Stromal cell of bone marrow (primary cell): ENCODE measurements at regions not wholly inside any gene's neighbourhood (a gene's known extent, or its start where the extent isn't known, plus 50 kb on each side); places are given as distances from the start of the nearest gene placed in this dataset.

ENCODE experiments used
- DNase-seq: peaks from one replicate; pipeline ENCODE4 v3.0.0-alpha.2; 2012; ENCODE audit warnings: low read depth

DNA sequence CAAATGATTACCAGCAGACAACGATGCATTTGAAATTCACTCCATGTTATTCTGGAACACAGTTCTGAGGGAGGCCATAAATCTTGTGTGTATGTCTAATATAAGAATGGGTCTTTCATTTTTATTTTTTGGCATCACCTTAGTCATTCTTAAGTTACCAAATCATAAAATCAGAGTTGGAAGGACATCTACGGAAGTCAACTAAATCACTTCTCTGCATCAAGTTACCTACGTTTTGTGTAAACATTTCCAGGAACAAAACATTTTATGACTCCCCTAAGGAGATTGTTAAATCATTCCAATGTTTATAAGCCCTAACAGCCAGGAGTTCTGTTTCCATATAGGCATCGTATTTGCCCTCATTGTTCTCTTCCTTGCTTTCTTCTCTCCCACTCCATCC lies 378.2 kb downstream of the FAM170A start:
- no peak for DNase-seq

DNA sequence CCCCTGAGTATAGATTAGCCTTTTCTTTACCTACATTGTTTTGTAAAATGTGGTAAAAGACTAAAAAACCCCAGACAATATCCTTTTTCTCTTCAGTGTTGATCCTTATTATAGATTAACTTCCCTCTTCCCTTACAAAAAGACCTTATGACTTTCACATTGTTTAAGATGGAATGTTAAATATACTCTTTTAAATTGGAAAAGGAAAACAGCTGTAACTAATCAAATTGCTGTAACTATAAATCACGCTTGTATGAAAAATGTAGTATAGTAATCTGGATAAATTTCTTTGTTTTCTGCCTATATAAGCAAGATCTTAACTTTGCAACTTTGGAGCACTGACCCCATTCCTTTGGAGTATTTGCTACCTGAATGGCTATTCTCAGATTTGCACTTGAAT lies 383.1 kb downstream of the FAM170A start:
- DNase-seq = no peak

DNA sequence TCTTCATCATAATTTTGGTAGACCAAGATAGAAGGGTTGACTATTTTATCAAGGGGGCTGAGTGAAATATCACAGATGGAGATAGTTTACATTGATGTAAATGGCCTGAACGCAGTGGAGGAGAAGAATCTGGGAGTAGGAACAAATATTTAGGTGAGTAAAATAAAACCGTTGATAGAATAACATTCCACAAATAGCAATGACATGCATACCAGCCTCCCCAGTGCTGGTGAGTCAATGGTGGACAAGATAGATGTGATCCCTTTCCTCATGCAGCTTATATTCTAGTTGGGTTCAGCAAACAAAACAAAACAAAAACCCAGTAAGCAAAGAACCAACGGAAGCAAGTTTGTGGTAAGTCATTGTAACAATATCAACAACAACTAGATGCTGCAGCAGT lies 385.2 kb downstream of the FAM170A start:
- no peak for DNase-seq

DNA sequence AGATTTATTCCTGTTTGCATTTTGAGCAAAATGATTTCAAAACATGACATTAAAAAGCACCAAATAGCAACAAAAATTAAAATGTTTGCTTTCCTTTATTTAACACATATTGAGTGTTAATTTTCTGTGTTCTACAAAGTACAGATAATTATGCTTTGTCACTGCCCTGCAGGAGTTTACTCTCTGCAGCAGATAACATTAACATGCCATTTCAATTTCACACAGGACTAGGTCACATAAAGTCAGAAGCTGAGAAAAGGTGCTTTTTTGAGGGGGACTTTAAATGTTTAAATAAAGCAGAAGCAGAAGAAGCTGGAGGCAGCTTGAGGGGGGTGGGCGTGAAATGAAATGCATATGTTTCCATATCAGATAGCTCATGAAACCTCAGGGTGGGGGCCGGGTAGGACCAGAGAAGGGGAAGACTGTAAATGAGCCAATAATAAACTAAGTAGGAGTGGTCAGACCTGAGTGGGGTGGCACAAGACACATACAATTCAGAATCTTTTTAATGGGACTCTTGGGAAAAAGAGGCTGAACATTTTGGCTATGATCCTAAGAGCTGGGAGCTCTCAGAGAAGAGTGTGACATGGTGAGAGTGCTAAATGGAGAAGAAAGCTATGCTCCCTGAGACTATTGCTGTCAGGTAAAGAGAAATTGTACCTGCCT lies 387.5 kb downstream of the FAM170A start:
- DNase-seq = no peak

DNA sequence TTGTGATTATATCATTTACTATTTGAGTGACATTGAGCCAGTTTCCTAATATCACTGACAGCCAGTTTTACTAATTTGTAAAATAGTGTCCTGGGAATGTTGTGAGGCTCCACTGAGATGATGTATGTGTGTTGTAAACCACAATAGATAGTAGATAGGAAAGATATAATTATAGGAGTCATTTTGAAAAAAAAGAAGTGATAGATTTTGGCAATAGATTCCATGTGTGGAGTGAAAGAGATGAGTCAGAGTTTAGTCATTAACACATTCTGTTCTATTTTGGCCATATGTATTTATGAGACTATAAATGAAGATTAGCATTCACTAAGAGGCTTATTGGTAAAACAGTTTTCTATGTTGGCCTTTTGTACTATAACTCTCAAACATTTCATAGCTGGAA lies 388.2 kb downstream of the FAM170A start:
- peak; percentile 2 for DNase-seq

DNA sequence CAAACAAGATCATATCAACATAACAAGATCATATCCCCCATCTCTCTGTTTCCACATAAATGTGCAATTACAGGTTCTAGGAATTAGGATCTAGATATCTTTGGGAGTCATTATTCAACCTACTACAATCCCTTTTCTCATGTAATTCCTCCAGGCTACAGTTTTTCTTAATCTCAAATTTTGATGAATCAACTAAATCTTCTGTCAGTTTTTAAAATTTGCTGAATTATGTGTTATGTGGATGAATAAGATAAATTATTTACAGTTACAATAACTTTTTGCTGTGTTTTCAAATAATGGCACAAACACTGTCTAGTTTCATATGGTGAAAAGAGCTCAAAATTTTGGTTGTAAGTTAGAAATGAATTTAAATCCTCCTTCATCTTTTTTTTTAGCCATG lies 405.8 kb downstream of the FAM170A start:
- DNase-seq = no peak

DNA sequence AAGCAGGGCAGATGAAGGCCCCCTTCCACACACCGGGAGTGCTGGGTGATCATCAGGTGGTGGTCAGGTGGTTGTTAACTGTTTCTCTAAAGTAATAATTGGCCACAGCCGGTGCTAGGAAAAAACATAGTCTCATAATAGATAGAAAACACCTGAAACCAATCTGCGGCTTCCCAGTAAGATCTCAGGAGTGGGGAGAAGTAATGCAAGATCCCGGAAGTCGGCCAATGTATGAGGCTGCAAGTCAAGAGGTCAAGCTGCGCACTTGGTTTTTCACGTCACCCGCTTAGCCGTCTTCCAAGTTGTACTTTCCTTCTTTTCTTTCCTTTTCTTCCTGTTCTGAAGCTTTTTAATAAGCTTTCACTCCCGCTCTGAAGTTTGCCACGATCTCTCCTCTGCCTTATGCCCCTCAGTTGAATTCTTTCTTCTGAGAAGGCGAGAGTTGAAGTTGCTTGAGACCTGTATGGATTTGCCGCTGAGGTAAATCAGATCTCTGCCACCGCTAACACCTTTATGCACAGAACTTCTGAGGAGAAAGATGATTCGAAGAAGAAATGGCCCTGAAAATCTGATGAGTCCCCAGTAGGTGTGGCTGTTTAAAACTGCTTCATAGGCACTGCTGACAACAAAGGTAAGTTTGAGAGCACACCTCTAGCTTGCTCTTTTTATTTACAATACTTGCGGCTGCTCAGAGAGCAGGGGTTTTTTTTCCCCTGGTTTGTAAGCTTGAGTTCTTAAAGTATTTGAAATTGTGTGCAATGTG lies 406.6 kb downstream of the FAM170A start:
- no peak for DNase-seq

DNA sequence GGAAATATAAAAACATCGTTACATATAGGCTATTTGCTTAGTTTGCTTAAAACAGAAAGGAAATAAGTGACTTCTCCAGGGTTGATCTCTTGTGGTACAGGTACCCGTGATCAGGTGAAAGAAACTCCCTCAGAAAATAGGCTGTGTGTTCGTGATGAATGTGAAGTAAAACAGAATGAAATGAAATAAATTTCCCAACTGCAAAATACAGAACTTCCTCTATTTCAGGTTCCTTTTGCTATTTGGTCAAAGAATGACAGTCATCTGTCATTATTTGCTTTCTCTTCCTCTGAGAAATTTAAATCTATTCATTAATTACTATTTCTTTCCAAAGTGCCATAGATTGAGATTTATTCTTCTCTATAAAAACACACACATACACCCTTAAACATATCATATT lies 408.1 kb downstream of the FAM170A start:
- DNase-seq = no peak

DNA sequence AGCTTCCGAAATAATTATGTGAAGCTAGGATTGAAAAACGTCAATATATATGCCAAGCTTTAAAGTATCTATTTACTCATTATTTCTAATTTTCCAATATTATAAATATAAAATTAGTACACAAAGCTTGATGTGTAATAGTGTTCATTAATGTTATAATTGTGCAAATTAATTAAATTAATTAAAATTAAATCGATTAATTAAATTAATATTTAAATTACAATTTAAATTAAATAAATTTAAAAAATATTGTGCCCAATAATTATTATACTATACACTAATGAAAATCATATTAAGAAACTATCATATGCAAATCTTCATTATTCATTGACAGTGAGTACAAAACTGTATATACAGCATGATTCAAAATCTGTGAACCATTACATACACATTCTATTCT lies 409.8 kb downstream of the FAM170A start:
- DNase-seq = no peak

DNA sequence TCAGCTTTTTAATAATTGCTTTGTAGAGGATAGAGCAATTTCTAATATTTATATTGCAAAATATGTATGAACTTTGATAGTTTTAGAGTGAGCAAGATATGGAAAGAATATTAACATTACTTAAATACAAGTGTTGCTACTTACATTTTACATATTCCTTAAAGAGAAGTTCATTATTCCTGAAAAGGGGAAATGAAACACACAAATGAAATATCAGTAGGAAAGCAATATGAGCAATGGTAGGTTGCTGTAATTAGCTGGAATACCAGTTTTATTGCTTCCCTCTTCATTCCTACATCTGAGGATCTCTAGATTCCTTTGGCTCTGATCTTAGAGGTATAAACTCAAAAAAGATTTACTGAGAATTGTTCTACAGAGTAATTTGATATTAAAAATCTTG lies 414.1 kb downstream of the FAM170A start:
- DNase-seq = no peak

DNA sequence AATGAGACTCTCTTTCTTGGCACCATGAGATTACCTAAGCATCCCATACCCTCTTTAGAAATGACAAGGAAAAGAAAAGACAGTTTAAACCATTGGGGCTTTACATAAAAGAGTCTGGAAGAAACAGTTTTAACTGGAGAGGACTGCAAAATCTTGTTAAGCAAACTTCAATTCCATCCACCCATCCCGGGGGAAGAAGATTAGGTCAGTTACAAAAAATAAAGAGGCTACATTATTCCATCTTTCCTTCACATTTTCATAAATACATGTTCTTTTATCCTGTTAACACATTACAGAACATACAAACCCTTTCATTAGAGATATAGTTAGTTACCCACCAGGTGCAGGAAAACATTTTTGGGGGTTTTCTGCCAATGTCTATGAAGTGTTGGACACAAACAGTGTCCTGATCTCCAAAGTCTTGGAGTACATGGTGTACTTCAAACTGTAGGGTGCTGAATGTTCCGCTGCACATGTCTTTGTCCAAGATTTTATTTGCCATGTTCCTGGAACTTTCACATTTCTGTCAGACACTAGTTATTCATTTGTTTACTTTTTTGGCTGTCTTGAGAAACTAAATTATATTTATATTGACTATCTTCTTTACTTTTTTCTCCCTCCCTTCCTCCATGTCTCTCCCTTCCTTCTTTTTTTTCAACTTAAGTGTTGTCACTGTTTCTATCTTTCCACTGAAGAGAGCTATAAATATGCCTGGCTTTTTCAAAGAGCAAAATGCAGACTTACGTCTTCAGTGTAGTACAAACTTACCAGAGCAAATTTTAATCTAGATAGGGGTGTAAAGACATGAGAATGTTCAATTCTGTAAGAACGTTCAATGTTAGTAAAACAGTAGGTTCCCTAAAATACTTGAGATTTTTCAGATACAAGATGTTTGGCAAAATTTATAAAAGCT lies 410.9 kb upstream of the PRR16 start:
- DNase-seq = no peak

DNA sequence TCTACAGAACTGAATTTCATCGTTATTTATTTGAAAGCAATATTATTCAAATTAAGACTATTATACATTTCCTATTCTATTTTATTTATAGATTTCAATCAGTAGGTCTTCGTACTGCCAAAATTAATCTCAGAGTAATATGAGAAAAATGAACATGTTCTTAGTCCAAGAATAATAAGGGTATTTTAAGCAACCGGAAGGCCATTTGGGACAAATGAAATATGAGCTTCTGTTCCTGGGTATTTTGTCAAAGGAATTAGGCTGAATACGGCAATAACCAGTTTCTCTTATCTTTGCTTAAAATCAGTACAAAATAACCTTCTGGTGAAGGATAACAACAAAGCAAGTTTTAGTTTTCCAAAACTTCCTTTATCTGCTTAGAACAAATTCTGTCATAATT lies 410.3 kb upstream of the PRR16 start:
- DNase-seq = peak; percentile 27

DNA sequence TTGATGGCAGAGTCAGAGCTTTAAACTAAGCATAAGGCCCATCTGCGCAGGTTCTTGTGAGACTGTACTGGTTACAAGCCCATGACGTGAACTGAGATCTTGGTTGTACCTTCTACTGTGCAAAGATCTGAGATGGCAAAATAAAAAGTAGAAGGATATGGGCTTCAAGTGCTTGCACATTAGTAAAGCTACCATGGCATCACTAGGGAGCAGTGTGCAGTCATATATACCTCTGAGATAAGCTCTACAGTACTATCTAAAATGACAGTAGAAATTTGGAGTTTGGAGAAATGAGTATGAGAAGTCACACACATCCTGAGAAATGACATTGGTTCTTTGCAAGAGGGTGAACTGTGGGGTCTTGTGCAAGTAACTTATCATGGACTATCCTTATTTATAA lies 408.2 kb upstream of the PRR16 start:
- DNase-seq = peak; percentile 59

DNA sequence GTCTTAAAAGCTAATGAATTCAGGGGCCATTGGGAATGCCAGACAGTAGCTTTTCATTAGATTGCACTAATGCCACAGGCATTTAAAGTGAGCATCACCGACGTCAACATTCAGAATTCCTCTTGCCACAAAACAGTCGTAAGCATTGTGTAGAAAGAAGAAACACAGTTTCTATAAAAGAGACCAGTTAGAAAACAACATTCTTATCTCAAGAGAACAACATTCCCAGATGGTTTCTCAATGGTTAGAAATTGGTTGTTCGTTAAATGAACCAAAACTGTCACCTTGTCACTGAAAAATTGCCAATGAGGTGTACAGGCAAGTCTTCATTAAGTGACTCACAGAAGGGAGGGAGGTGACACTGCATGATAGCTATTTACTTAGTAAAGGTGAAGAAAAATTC lies 401.6 kb upstream of the PRR16 start:
- no peak for DNase-seq

DNA sequence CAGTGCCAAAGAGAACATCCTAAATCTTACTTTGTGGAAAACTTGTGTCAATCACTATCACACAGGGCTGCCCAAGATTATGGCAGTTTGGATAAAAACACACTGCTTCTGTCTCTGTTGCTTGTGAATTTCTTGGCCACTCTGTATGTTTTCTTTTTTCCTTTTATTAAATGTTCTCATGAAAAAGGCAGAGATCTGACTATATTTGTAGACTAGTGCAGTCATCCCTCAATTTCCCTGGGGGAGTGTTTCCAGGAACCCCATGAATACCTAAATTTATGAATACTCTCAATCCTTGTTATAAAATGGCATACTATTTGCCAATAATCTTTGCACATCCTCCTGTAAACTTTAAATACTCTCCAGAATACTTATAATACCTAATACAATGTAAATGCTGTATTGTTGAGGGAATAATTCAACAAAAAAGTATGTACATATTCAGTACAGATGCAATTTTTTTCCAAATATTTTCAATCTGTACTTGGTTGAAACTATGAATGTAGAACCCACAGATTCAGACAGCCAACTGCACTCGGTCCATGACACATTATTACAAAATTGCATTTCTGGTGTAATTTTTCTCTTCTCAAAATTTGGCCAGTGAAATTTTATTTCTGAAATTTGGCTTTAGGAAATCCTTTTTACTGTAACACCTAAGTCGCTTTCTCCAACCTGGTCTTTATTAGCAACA lies 391.9 kb upstream of the PRR16 start:
- no peak for DNase-seq

DNA sequence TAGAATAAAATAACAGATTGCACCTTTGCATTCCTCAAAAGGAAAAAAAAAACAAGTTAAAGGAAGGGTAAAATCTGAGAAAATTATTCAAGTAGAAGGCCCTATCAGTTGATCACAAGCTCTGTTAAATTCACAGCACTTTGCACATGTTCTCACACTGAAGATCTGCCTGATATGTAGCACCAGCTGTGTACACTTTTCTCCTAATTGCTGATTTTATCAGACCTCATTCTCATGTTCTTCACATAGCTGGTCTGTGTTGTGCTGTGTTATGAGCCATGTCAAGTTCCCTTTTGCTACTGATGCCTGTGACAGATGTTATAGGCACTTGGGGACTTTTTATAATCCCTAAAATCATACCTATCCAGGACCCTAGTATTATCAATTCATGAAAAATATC lies 390.4 kb upstream of the PRR16 start:
- no peak for DNase-seq

DNA sequence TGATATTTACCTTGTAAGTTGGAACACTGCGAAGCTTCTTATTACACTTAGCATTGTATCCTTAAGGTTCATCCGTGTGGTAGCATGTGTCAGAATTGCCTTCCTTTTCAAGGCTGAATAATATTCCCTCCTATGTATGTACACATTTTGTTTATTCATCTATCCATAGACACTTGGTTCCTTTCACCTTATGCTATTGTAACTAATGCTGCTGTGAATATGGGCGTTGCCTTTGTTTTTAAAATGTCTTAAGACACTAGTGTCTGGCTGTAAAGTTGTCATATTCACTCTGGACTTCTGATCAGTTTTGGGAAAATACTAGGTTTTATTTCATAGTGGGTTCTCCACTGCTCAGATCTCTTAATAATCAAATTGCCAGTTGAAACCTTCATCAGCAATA lies 383.3 kb upstream of the PRR16 start:
- no peak for DNase-seq

DNA sequence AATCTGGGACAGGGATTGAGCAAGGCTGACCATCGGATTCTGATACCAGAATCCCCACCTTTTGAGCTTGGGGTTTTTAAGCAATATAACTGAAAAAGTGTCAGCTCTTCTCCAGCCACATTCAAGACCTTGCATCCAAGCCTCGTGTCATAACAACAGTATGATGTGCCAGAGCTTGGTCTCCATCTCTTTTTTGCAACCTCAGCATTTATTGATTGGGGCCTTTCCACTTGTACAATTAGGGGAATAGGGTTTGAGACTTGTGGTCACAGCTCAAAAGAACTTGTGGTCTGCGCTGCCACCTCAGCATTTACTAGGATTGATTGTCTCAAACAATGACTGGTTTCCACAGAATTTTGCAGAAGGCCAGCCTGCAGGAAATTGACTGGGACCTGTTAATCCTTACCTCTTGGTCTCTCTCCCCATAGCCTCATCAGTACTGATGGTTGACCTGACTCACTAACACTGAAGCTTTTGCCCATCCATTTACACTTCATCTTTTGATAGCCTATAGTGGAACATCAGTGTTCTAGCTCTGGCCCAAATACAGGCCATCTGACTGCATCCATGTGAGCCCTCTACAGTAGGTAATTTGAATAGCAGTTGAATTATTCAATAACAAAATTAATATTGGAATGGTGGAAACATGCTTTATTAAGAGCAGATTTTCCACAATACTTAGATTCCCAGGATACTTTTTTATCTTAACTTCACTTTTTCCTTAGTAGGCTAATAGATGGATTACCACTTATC lies 381.6 kb upstream of the PRR16 start:
- no peak for DNase-seq

DNA sequence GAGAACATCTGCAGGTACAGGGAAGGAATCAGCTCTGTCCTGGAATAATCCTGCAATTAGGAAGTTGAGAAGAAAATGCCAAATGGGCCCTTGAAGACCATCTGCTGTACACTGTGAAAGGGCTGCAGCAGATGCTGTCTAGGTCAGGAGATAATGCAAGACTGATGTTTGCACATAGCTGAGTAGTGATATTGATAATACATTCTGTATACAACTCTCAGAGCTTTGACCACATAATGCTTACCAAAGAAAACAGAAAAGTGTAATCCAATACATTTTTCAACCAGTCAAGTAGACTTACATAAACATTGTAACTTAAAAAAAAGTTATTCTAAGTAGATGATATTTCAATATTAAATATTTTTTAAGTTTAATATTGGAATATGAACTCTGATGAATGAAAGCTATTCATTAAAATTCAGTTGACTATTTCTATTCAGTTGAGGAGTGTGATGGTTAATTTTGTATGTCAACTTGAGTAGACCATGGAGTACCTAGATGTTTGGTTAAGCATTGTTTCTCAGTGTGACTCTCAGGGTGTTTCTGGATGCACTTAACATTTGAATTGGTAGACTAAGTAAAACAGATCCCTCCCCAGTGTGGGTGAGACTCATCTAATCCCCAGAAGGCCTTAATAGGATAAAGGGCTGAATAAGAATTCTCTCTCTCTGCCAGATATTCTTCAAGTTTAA lies 380.1 kb upstream of the PRR16 start:
- peak; percentile 11 for DNase-seq

DNA sequence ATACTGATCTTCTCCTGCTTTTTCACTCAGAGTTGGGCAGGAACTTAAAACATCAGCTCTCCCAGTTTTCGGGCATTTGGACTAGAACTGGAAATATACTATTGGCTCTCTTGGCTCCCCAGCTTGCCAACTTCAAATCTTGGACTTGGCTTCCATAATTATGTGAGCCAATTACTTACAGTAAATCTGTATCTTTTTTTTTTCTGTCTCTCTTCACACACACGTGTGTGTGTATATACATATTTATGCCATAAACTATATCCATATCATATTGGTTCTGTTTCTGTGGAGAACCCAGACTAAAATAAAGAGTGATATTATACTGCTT lies 379.6 kb upstream of the PRR16 start:
- no peak for DNase-seq

DNA sequence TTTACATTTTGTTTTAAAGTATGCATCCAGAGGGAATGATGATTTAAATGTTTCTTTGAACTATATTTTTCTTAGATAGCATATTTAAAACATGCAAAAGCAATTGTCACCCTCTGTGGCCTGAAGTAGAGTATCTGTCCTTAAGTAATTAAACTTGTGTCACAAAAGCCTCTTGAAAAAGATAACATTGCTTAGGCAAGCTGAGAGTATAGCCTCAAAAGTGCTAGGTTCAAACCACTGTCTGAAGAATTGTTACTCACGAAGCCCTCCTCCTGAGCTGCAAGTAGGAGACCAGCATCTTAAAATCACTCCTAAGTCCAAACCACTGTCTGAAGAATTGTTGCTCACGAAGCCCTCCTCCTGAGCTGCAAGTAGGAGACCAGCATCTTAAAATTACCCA lies 378.0 kb upstream of the PRR16 start:
- DNase-seq = no peak
